ENCODE measurements at regions not wholly inside any gene's neighbourhood (a gene's known extent, or its start where the extent isn't known, plus 50 kb on each side); places are given as distances from the start of the nearest gene placed in this dataset.

DNA sequence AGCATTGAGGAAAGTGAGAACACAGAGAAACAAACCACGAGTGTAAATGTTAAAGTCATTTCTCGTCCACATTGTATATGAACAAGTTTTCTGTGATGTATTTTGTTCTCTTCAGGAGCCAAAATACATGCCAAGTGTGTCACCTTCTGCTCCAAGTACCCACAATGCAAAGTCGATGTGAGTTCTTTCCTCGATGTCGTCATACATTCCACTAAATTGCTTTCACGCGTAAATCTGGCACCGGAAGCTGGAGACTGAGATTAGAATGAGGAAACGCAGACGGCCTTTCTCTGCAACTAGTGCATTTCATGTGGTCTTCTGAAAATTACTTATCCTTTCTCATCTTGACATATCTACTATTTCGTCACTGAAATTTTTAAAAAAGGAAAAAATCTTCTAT is 118.5 kb upstream of the SALL3 start:
- intact Hi-C loops (cut with DNase I; ENCODE audit: low total_unique reads): no loop called here
- Histone ChIP-seq H3K36me3 (no peaks in the 10 kb centered on the region), H3K27me3 (replicated peaks in 1 of 7) (peaks cover 0 to 60% (median 0%) of the 10 kb centered on the region in 7 donors), H3K27ac (no peak overlapping the region), H3K9me3 (peaks cover 0 to 12% (median 0%) of the 10 kb centered on the region in 8 donors), H3K4me1 (no peaks in the 10 kb centered on the region), H3K4me3 (no peak overlapping the region)
- WGBS, 5 donors: 54 to 62% (median 58%) methylated on average over 11 of the region's 11 CpGs
- TF ChIP-seq, protein P1, sequence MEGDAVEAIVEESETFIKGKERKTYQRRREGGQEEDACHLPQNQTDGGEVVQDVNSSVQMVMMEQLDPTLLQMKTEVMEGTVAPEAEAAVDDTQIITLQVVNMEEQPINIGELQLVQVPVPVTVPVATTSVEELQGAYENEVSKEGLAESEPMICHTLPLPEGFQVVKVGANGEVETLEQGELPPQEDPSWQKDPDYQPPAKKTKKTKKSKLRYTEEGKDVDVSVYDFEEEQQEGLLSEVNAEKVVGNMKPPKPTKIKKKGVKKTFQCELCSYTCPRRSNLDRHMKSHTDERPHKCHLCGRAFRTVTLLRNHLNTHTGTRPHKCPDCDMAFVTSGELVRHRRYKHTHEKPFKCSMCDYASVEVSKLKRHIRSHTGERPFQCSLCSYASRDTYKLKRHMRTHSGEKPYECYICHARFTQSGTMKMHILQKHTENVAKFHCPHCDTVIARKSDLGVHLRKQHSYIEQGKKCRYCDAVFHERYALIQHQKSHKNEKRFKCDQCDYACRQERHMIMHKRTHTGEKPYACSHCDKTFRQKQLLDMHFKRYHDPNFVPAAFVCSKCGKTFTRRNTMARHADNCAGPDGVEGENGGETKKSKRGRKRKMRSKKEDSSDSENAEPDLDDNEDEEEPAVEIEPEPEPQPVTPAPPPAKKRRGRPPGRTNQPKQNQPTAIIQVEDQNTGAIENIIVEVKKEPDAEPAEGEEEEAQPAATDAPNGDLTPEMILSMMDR (IDR thresholded peaks at IDR 0.05 in 8 of 11, conservative IDR thresholded peaks at IDR 0.05 in 3 of 11): no peak
- TF ChIP-seq POLR2AphosphoS5 (IDR thresholded peaks at IDR 0.05): no peak
- no peak for TF ChIP-seq POLR2A (IDR thresholded peaks at IDR 0.05)
- DNase-seq: no peak

DNA sequence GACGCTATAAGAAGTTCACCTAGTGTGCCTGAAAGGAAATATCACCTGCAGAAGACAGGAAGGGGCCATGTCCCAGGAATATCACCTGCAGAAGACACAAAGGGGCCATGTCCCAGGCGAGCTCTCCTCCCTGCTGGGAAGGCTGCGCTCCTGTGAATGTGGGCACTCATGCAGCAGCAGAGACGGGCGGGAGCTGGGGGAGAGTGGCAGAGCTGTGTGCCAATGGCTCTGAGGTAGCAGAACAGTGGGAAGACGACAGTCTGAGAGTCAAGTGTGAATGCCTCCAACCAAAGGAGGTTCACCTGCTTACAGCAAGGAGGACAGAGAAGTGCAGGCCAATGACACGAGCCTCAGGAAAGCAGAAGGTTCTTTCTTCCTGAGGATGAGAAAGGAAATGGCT is 117.9 kb upstream of the SALL3 start:
- Histone ChIP-seq H3K4me3 (no peak overlapping the region), H3K9me3 (peaks cover 0 to 7% (median 0%) of the 10 kb centered on the region in 8 donors), H3K27me3 (replicated peaks in 1 of 7) (peaks cover 0 to 56% (median 0%) of the 10 kb centered on the region in 7 donors), H3K27ac (no peak overlapping the region), H3K36me3 (no peaks in the 10 kb centered on the region), H3K4me1 (no peaks in the 10 kb centered on the region)
- intact Hi-C loops (cut with DNase I; ENCODE audit: low total_unique reads): no loop called here
- no peak for DNase-seq
- WGBS, 5 donors: 57 to 72% (median 64%) methylated on average over 7 of the region's 7 CpGs
- TF ChIP-seq POLR2A (IDR thresholded peaks at IDR 0.05) (no peak), POLR2AphosphoS5 (IDR thresholded peaks at IDR 0.05) (no peak)
- TF ChIP-seq, protein P1 (IDR thresholded peaks at IDR 0.05 in 8 of 11, conservative IDR thresholded peaks at IDR 0.05 in 3 of 11): no peak

DNA sequence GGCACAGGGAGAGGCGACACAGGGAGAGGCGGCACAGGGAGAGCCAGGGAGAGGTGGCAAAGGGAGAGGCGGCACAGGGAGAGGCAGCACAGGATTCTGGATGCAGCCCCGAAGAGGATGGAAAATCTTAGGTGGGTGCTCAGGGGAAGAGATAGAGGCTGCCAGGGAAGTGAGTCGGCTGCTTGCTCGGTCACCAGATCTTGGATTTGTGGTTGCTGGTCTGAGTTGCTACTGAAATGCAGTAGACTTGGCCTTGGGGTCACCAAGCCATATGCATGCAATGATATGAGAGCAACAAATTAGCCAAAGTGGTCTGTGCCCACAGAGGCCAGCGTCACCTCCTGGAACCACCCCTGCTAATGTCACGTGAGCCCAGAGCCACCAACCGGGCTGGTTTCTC is 117.2 kb upstream of the SALL3 start:
- DNase-seq: no peak
- Histone ChIP-seq H3K36me3 (no peaks in the 10 kb centered on the region), H3K4me1 (no peaks in the 10 kb centered on the region), H3K27ac (no peak overlapping the region), H3K27me3 (replicated peaks in 1 of 7) (peaks cover 0 to 52% (median 0%) of the 10 kb centered on the region in 7 donors), H3K9me3 (no peaks in the 10 kb centered on the region), H3K4me3 (no peak overlapping the region)
- TF ChIP-seq POLR2A (IDR thresholded peaks at IDR 0.05) (no peak), POLR2AphosphoS5 (IDR thresholded peaks at IDR 0.05) (no peak)
- TF ChIP-seq, protein P1 (IDR thresholded peaks at IDR 0.05 in 8 of 11, conservative IDR thresholded peaks at IDR 0.05 in 3 of 11): no peak
- WGBS, 5 donors: 84 to 91% (median 87%) methylated on average over 9 of the region's 9 CpGs
- intact Hi-C loops (cut with DNase I; ENCODE audit: low total_unique reads): no loop called here

DNA sequence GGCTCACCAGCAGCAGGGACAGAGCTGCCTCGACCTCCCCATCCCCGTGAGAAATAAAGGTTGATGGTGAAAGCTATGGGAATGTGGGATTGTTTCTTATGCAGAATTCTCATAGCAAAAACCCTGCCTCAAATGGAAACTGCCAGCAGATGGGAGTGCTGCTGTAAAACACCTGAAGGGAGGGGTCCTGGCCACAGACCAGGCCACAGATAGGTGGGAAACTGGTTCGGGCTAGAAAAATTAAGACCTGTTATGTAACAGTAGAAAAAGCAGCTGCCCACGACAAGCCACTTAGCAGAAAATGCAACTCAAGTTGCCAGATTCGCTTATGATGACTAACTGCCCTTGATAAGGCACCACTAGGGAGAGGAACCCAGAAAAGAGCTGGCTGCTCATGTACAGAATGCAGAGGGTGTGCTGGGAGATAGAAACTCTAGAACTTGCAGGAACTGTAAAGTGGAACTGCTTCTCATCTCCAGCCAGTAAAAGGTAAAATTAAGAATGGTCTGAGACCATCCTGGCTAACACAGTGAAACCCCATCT is 114.5 kb upstream of the SALL3 start:
- no peak for DNase-seq
- intact Hi-C loops (cut with DNase I; ENCODE audit: low total_unique reads): no loop called here
- WGBS, 5 donors: 66 to 76% (median 72%) methylated on average over 5 of the region's 5 CpGs
- no peaks in the 10 kb centered on the region for H3K4me1 ChIP-seq
- H3K4me3 ChIP-seq: no peak overlapping the region
- no peak overlapping the region for H3K27ac ChIP-seq
- peaks cover 0 to 43% (median 0%) of the 10 kb centered on the region in 7 donors for H3K27me3 ChIP-seq (replicated peaks in 1 of 7)
- TF ChIP-seq, protein P1 (IDR thresholded peaks at IDR 0.05 in 8 of 11, conservative IDR thresholded peaks at IDR 0.05 in 3 of 11): no peak
- TF ChIP-seq POLR2AphosphoS5 (IDR thresholded peaks at IDR 0.05): no peak
- no peak for TF ChIP-seq POLR2A (IDR thresholded peaks at IDR 0.05)
- no peaks in the 10 kb centered on the region for H3K9me3 ChIP-seq
- no peaks in the 10 kb centered on the region for H3K36me3 ChIP-seq

All from spleen (tissue), 11 donors.